Adrenal gland (tissue), 9 donors: ENCODE measurements at regions not wholly inside any gene's neighbourhood (a gene's known extent, or its start where the extent isn't known, plus 50 kb on each side); places are given as distances from the start of the nearest gene placed in this dataset.

ENCODE experiments used
- DNase-seq, 7 donors: peaks; one replicate each; pipeline ENCODE4 v3.0.0-alpha.2; 2019 to 2020
- H3K27ac ChIP-seq, 5 donors: fragments of 200-600 bp; sonication (generic) in 4 of 5; 1 replicate in 3 of 5; 2 replicates in 2 of 5; pipeline versions ENCODE4 v1.5.1 to v1.8.0; 2016 to 2020; ENCODE audit warnings: mild to moderate bottlenecking in 1 of 5
- H3K27me3 ChIP-seq: fragments of 200-600 bp; 2 replicates; pipeline ENCODE4 v1.8.0; 2021
- H3K36me3 ChIP-seq, 2 donors: fragments of 200-600 bp; replicated peaks in 1 of 2; 1 replicate in 1 of 2; 2 replicates in 1 of 2; pipeline versions ENCODE4 v1.5.1 to v1.8.0; 2018 to 2022
- H3K4me1 ChIP-seq, 2 donors: fragments of 200-600 bp; replicated peaks in 1 of 2; 1 replicate in 1 of 2; 2 replicates in 1 of 2; pipeline versions ENCODE4 v1.5.1 to v1.8.0; 2018 to 2021
- H3K4me3 ChIP-seq, 4 donors: fragments of 200-600 bp; sonication (generic) in 3 of 4; one replicate each; pipeline ENCODE4 v1.5.1; 2016 to 2018
- H3K9me3 ChIP-seq, 3 donors: fragments of 200-600 bp; sonication (generic) in 1 of 3; replicated peaks in 1 of 3; 1 replicate in 2 of 3; 2 replicates in 1 of 3; pipeline versions ENCODE4 v1.5.1 to v1.8.0; 2016 to 2021
- CTCF ChIP-seq, 6 experiments: fragments of 450-650 bp in 4 of 6; fragments of 200-600 bp in 2 of 6; sonication (generic) in 1 of 6; IDR thresholded peaks; 1 replicate in 5 of 6; 2 replicates in 1 of 6; pipeline versions ENCODE4 v1.5.1 to v1.8.0; 2016 to 2021; ENCODE audit warnings: antibody characterized with exemption in 6 of 6, mild to moderate bottlenecking in 2 of 6, moderate library complexity in 1 of 6
- POLR2A ChIP-seq, 2 donors: fragments of 450-650 bp; IDR thresholded peaks; one replicate each; pipeline ENCODE4 v1.6.1; 2017; ENCODE audit warnings: antibody characterized with exemption in 2 of 2, mild to moderate bottlenecking in 2 of 2, moderate library complexity in 1 of 2
- WGBS, 4 donors: extraction: QIAGEN DNeasy Blood & Tissue Kit in 2 of 4; methylation state at CpG; one replicate each; pipeline versions ENCODE4 v1.1.5 to v1.1.7; 2013 to 2017; 5-methylcytosine and 5-hydroxymethylcytosine counted together
- intact Hi-C, 2 donors: fragments of 100-400 bp; cut with DNase I; formaldehyde crosslinking; loops; one replicate each; pipeline versions ENCODE4 v1.14.1 to v1.15.0; 2022 to 2023
- donor health status: healthy with polysubstance abuse.
- donor health status: Bipolar disorder and iron deficiency.
- donor health status: DM: yes; HTN: yes; CAD: no.
- donor health status: DM: no; HTN: no; CAD: no.
- donor health status: DM: no; HTN: no; CAD: no.

DNA sequence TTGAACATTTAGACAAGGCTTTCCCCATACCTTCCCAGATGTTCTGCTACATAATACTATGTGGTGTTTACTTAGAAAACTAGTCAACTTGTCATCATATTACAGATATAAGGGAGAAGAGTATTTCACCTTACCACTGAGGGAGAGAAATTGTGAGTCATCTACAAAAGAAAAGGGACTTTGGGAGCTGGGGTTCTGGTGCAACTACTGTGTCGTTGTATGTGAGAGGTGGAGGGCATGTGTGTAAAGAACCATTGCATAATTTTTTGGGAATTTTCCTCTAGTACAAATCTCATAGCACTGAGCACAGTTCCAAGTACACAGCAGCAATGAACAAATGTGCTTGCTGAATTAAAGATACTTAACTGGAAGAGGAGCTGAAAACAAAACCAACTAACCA, 665.6 kb downstream of the DHX35 start:
- DNase-seq: no peak
- Histone ChIP-seq H3K27ac (no peak overlapping the region), H3K4me3 (no peak overlapping the region), H3K4me1 (peaks cover 0 to 6% of the 10 kb centered on the region in 2 donors), H3K9me3 (no peaks in the 10 kb centered on the region), H3K27me3 (no peaks in the 10 kb centered on the region), H3K36me3 (no peaks in the 10 kb centered on the region)
- TF ChIP-seq POLR2A (IDR thresholded peaks at IDR 0.05) (no peak), CTCF (IDR thresholded peaks at IDR 0.05) (no peak)
- 86 to 90% (median 87%) methylated on average over 1 of the region's 1 CpG for WGBS, 4 donors
- intact Hi-C loops: no loop called here

GRCh38 chr20:39624316-39624715, 662.2 kb downstream of the DHX35 start:
- Histone ChIP-seq H3K9me3 (no peaks in the 10 kb centered on the region), H3K4me3 (no peak overlapping the region), H3K4me1 (peaks cover 0 to 6% of the 10 kb centered on the region in 2 donors), H3K36me3 (no peaks in the 10 kb centered on the region), H3K27ac (peak overlapping the region in 3 of 5 donors; percentile 18 to 66 (median 51)), H3K27me3 (no peaks in the 10 kb centered on the region)
- DNase-seq: no peak
- WGBS, 4 donors: 66 to 82% (median 76%) methylated on average over 1 of the region's 1 CpG
- intact Hi-C loops: no loop called here
- TF ChIP-seq POLR2A (IDR thresholded peaks at IDR 0.05): no peak
- TF ChIP-seq CTCF (IDR thresholded peaks at IDR 0.05): no peak

DNA sequence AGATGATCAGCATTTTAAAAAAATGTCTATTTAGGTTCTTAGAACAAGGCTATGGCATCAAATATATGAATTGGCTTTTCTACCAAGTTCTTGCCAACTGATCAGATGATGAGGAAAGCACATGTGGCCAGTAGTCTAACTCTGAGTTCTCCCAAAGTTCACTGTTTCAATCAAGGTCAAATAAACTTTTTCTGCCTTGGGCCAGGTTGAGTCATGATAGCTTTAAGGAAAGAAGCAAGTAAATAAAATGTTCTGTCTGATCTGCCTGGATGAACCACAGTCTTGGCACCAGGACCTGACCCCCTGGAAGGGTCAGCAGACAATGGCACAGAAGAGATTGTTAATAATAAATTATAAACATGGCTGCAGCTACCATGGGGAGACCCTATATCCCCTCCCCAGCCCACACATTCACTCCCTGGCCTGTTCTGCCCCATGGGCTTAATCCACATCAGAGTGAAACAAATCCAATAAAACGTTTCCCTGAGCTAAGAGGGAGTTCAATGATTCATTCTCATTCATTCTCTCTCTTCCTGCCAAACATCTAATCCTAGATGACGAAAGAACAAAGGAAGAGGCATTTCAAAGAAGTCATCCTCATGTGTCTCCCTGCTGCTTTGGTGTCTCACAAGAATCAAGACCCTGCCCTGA, 661.6 kb downstream of the DHX35 start:
- TF ChIP-seq CTCF (IDR thresholded peaks at IDR 0.05): no peak
- TF ChIP-seq POLR2A (IDR thresholded peaks at IDR 0.05): no peak
- Histone ChIP-seq H3K27me3 (no peaks in the 10 kb centered on the region), H3K9me3 (no peaks in the 10 kb centered on the region), H3K4me1 (peaks cover 0 to 6% of the 10 kb centered on the region in 2 donors), H3K4me3 (no peak overlapping the region), H3K27ac (peak overlapping the region in 4 of 5 donors; percentile 18 to 66 (median 38)), H3K36me3 (no peaks in the 10 kb centered on the region)
- 21 to 38% (median 25%) methylated on average over 2 of the region's 2 CpGs for WGBS, 4 donors
- intact Hi-C loops: no loop called here
- DNase-seq: peak in 5 of 7 donors; percentile 19 to 52 (median 30)

DNA sequence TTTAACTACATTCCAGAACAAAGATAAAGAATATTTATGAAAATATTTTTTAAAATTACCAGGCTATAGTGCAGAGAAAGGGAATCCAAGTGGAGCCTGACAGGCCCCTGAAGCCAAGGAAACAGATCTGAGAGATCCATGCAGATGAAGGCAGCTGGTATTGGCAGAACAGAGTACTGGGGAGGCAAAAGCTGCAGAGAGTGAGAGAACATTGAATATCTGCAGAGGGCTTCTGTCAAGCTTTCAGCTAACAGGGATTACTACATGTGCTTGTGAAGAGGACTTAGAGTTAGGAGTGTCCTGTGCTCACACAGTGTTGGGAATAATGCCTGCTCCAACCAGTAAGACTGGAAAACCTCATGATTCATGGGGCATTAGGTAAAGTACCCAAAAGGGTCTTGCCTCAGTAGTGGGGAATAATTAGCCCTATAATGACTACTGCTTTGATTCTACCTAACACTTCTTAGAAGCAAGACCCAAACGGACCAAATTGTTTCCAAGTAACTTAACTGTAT, 657.2 kb downstream of the DHX35 start:
- intact Hi-C loops: no loop called here
- Histone ChIP-seq H3K4me3 (no peak overlapping the region), H3K9me3 (no peaks in the 10 kb centered on the region), H3K36me3 (no peaks in the 10 kb centered on the region), H3K4me1 (peaks cover 0 to 6% of the 10 kb centered on the region in 2 donors), H3K27me3 (no peaks in the 10 kb centered on the region), H3K27ac (no peak overlapping the region)
- TF ChIP-seq CTCF (IDR thresholded peaks at IDR 0.05): no peak
- no peak for TF ChIP-seq POLR2A (IDR thresholded peaks at IDR 0.05)
- WGBS, 4 donors: 58 to 81% (median 69%) methylated on average over 1 of the region's 1 CpG
- DNase-seq: no peak
